GM18505 (cell line): ENCODE measurements at regions not wholly inside any gene's neighbourhood (a gene's known extent, or its start where the extent isn't known, plus 50 kb on each side); places are given as distances from the start of the nearest gene placed in this dataset.
"Not testable (repeated sequence)": the region's sequence is repeated elsewhere in the genome, so short reads cannot be mapped to it uniquely, and the experiment has no call there.

Source experiments
- ATAC-seq: cut with Tn5 transposase; IDR thresholded peaks from one replicate; pipeline ENCODE4 v1.9.1; 2021; ENCODE audit not compliant: unreplicated experiment
- POLR2A ChIP-seq: IDR thresholded peaks from 4 replicates; pipeline ENCODE4 v1.6.1; 2011; ENCODE audit warnings: borderline replicate concordance; ENCODE audit not compliant: insufficient read depth, insufficient read length; ENCODE audit errors: extremely low read depth

DNA sequence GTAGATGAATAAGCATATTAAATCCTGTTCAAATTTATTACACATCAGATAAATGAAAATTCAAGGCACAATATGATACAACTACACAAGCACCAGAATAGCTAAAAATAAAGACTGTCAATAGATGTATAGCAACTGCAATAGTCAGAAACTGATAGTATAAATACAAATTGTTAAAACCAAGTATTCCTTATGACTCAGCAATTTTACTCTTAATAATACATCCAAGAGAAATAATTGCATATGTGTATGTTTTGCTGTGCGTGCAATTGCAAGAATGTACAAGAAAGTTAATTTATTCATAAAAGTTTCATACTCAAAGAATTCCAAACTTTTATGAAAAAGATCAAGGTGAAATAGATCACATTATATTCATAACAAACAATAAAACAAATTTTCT, 1338.1 kb downstream of the OLFM4 start:
- ATAC-seq = no peak
- no peak for TF ChIP-seq POLR2A

DNA sequence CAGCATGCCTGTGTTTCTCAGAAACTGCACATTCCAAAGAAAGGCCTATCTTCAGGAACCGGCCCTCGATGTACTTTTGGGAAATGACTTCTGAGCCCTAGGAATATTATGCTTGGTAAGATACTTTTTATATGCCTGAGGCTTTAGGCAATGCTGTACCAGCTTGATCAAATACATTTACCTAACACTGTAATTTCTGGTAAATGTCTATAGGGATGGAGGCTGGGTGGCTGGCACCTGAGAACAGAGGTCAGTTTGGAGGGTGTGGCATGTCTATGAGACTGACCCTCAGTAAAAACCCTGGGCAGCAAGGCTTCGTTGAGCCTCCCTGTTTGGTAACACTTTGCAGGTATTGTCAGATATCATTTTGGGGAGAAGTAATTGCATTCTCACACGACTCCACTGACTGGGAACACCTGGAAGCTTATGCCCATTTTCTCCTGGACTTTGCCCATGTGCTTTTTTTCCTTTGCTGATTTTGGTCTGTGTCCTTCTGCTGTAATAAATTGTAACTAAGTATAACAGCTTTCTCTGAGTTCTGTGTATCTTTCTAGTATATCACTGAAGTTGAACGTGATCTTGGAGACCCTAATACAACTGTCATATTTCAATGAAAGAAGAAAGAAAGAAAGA, 1339.1 kb downstream of the OLFM4 start:
- TF ChIP-seq POLR2A = no peak
- ATAC-seq = no peak

DNA sequence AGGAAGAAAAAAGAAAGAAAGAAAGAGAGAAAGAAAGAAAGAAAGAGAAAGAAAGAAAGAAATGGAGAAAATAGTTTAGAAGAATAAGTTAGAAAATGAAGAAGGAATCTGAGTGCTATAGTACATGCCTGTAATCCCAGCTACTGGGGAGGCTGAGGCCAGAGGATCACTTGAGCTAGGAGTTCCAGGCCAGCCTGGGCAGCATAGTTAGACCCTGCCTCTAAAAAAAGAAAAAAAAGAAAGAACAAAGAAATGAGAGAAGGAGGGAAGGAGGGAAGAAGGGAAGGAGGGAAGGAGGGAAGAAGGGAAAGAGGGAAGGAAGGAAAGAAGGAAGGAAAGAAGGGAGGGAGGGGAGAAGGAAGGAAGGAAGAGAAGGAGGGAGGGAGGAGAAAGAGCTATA, 1339.8 kb downstream of the OLFM4 start:
- TF ChIP-seq POLR2A = no peak
- ATAC-seq = no peak

DNA sequence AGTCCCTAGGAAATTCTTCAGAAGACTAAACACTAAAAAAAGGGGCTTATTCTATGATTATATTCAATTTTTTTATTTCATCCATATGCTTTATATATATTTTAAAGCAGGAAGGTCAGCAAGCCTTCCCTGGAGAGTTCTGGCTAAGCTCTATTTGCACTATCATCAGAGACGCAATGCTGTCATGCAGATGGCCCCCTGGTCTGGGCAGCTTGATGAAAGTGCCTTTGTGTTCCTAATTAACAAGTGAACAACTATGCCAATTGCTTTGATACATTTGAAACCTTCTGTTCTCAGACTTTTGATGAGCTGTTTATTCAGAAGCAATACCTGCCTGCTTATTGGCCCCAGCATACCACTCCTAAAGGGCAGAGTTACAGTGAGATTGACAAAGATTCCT, 1344.6 kb downstream of the OLFM4 start:
- TF ChIP-seq POLR2A = no peak
- no peak for ATAC-seq

DNA sequence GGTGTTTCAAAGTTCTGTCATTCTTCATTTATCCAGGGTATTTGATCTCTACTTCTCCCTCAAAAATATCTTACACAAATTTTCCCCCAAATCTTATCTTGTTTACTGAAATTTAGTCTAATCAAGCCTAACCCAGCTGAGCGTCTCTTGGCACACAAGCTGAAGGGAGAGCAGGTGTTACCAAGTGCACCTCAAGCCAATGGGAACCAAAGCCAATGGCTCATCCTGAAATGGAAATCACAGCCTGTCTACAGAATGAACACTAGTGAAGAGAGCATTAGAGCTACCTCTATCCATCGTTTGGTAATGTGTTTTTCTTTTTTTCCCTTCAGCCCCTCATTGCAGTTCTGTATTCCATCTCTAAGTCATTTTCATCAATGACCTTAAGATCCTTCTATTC, 1350.8 kb downstream of the OLFM4 start:
- TF ChIP-seq POLR2A = no peak
- ATAC-seq = no peak

DNA sequence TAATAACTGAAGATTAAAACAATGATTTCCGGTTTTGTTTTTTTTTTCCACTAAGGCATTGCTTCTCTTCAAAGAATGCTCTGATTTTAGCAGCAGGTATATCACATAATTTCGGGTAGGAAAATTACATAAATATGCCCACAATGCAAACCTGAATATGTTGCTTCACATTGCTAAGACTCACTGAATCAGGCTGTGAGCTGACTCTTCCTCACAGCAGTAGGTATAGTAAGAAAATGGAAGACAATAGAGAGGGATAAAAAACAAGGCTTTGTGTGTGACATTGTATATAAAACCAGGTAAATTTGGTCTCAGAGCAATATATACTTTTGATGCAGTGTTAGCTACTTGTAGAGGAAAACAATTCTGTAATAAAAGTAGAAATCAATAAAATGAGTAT, 1355.0 kb downstream of the OLFM4 start:
- no peak for TF ChIP-seq POLR2A
- ATAC-seq = no peak

DNA sequence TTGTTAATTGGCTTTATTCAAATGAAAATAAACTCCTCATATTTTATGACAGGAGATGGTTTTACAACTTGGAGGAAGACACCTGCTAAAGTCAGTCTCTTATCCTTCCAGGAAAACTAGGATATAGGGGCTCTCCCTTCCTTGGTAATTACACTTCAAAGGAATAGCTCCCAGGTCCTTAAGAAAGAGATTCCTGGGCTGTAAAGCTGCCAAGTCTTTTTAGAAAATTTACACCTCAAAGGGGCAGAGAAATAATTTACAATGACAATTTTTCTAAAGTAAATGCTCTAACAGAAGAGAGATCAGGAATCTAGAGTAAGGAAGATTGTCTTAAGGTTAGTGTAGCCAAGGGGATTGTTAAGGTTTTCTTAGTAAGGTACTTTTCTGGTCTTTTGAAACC, 1359.0 kb downstream of the OLFM4 start:
- TF ChIP-seq POLR2A = no peak
- ATAC-seq = no peak

DNA sequence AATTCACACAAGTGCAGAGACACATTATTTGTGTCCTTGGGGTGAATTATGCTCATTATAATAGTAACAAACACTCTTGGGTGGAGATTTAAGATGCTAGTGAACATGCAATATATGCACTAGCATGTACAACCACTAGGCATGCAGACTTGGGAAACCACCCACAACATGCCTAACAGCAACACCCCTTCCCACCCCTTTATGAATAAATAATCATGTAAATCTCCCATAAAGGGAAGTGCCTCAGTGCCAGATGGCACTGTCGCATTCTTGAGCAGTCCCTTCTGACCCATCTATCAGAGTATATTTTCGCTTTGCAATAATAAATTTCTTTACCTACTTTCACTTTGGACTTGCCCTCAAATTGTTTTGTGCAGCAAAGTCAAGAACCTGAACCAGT, 1362.2 kb downstream of the OLFM4 start:
- TF ChIP-seq POLR2A = no peak
- ATAC-seq = no peak

DNA sequence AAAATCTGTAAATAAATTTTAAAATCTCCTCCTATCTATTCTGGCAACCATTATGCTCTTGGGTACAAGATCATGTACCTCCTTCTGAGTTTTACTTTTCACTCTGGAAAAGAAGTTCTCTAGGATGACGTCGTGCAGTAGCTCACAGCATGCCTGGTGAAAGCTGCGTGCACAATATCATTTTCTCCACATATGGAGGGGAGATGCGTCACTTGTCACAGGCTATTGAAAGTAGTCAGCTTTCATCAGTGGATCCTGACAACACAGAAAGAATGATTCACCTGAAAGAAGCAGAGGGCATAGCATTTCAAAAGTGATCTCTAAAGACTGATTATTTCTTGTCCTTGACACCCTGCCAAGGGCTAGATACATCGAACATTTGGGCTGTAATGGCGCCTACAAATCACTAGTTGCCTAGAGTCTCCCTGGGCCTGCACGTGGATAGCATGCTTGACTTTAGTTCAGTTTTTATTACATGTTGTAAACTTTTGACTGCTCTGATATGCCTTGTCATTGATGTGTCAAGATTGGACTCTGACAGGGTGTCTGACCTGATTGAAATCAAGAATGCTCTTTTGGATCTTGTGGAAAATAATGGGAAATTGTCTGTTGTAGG, 1365.6 kb downstream of the OLFM4 start:
- TF ChIP-seq POLR2A = no peak
- no peak for ATAC-seq

DNA sequence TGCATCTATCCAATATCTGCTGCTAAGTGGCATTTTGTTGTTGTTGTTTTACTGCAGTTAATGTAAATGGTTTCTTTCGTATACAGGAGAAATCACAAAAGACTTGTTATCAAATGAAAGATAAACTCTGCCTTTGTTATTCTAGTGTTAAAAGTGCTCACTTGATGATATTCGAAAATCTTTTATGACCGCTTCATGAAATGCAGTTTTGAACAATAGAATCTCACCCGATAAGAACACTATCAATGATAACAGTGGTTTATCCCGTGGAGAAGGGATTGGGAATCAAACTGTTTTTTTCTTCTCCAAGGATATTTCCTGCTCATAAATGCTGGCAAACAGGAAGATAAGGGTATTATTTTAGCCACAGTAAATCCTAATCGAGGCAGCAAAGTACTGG, 1366.3 kb downstream of the OLFM4 start:
- ATAC-seq = no peak
- no peak for TF ChIP-seq POLR2A

DNA sequence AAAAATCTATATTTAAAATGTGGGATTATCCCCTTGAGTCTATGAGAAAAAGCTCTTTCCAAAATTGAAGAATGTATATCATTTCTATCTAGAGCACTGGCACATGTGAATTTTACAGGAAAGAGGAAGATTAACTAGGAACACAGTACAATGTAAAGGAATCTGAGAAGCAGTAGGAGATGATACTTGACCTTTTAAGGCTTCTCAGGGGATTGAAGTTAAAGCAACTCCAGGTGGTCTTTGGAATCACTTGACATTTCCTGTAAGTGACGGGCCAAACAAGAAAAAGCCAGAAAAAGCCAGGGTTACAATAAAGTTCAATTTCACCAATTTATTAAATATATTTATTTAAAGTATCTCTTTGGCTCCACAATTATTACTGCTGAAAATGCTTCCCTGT, 1373.9 kb downstream of the OLFM4 start:
- no peak for ATAC-seq
- TF ChIP-seq POLR2A = no peak

DNA sequence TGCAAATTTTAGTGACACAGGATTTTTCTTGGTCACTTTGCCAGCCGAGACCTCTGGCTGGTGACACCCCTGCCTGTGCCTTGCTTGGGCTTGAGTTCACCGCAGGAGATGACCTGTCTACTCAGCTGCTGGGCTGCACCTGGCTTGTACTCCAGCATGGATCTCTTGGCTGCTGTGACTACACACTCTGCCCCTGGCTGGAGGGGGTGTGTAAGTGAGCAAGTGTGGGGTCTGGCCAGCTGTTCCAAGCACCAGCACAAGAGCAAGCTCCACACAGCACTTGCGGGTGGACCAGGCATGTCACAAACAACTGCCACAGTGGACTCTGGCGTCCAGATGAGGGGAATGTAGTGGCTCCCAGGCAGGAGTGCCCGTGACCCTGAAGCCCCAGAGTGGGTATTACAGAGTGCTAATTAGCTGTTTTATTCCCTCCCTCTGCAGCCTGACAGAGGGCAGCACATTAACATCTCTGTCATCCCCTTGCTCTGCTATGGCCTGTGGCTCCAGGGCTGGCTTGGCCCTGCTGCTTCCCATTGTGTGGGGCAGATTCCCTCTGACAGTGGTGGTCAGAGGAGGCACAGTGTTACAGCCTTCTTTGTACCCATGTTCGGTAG, 1387.2 kb downstream of the OLFM4 start:
- TF ChIP-seq POLR2A = no peak
- ATAC-seq = no peak

DNA sequence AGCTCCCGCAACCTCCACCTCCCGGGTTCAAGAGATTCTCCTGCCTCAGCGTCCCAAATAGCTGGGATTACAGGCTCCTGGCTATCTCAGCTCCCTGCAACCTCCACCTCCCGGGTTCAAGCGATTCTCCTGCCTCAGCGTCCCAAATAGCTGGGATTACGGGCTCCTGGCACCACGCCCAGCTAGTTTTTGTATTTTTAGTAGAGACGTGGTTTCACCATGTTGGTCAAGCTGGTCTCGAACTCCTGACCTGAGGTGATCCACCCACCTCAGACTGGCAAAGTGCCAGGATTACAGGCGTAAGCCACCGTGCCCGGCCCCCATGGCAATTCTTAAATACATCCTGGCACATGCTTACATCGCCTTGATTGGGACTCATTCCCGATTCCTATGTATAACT, 1394.3 kb downstream of the OLFM4 start:
- not testable (repeated sequence) for ATAC-seq

DNA sequence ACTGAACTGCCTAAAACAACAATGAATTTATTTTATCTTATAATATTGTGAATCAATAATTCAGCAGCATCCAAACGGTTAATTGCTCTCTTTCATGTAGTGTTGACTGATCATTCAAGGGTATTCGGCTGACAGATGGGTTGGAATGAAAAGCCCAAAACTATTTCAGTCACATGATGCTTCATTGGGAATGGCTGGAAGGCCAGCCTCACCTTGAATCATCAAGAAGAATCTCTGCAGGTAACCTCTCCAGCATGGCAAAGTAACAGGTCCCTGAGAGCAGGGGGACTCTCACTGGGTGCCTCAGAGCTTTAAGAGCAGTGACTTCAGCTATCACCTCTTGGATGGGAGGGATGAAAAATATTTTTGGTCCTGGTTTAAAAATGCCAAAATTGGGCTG, 1395.7 kb downstream of the OLFM4 start:
- TF ChIP-seq POLR2A = no peak
- ATAC-seq = no peak
